RPMI8226 (cell line): ENCODE measurements at regions not wholly inside any gene's neighbourhood (a gene's known extent, or its start where the extent isn't known, plus 50 kb on each side); places are given as distances from the start of the nearest gene placed in this dataset.
A peak's percentile ranks its signal among the peaks of the same experiment; 100 is the strongest.
"Not testable (repeated sequence)": the region's sequence is repeated elsewhere in the genome, so short reads cannot be mapped to it uniquely, and the experiment has no call there.

Experiments used
- DNase-seq: peaks from one replicate; pipeline ENCODE4 v3.0.0-alpha.2; 2015

DNA sequence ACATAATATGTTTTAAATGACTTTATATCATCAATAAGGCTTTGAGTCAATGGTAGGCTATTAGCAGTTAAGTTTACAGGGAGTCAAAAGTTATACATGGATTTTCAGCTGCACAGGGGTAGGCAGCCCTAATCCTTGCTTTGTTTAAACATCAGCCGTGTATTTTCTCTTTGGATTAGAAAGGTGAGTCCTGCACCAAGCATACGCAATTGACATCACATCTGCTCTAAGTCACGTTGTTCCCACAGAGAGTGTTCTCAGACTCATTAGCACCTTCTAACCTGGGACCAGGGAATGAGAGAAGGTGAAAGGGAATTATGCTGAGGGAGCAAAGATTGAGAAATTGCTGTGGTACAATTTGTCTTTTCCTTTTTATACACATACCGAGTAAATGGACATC lies 148.6 kb upstream of the ZNF804B start:
- DNase-seq, result no peak

GRCh38 chr7:88600695-88601094 lies 158.8 kb upstream of the ZNF804B start:
- DNase-seq, result no peak

- DNase-seq, result no peak
These were observed 160.0 kb upstream of the ZNF804B start for GRCh38 chr7:88599528-88599927.

DNA sequence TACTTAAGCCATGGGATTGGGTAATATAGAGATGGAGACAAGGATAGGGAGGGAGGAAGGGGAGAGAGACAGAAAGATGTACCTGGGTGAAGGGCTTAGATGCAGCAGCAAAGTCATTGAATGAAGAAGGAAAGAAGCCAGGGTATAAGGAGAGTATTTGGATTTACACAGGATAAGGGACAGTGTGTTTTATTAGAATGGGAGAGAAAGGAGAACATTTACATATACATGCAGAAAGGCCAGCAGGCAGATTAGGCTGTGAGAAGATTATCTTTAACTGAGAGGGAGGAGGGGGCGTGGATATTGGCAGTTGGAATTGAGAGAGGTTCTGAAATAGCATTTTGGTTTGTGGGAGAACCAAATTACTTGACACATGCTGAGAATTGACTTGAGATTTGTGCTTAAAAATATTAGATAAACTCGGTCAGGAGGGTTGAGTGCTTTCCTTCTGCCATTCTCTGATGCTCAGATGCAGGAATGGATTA lies 161.5 kb upstream of the ZNF804B start:
- DNase-seq, result no peak

- no peak for DNase-seq
These were observed 168.5 kb upstream of the ZNF804B start for GRCh38 chr7:88590963-88591362.

DNA sequence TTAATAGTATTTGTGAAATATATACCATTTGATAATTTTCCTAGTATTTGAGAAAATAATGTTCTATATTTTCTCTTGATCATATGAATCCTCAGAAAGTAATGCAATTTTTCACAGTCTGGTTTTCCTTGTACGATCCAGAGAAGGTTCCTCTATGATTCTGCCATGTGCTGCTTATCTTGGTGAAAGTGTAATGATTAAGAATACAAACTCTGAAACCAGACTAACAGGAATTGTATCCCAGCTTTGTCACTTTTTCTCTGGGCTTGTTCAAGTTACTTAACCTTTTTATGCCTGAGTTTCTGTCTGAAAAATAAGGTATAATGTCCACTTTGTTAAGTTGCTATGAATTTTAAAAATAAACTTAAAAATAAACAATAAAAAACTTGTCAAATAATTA lies 169.6 kb upstream of the ZNF804B start:
- no peak for DNase-seq

DNA sequence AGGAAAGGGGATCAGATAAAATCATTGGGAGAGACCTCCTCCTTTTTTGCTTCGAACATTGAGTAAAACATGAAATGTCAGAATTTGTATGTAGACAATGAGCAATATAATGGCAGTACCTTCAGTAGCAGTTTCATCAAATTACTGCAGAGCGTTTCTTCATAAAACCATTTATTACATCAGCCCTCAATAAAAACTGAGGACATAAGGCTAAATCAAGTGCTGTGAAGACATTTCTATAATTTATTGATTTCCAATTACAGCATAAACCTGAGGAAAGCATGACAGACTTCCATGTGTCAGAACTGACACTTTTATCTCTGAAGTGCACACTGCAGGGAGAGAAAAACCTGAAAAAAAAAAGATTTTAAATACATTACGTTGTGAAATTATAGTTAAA lies 172.6 kb upstream of the ZNF804B start:
- DNase-seq, result no peak

- no peak for DNase-seq
These were observed 173.3 kb upstream of the ZNF804B start for GRCh38 chr7:88586219-88586618.

DNA sequence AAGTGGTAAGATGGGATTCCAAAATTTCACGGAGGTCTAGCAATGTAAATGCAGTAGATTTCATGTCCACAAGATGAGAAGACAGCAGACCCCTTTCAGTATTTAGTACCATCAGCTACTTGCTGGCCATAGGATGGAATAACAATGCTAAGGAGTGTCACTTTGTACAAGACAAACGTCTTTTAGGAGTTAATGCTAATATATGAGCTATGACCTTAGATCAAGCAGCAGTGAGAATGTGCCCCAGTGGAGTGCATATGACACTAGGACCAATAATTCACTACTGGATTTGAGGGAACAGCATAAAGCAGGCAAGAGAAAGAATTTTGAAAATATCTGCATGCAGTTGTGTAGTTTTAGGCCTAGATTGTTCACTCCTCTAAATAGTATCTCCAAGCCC lies 182.8 kb upstream of the ZNF804B start:
- DNase-seq, result no peak

DNA sequence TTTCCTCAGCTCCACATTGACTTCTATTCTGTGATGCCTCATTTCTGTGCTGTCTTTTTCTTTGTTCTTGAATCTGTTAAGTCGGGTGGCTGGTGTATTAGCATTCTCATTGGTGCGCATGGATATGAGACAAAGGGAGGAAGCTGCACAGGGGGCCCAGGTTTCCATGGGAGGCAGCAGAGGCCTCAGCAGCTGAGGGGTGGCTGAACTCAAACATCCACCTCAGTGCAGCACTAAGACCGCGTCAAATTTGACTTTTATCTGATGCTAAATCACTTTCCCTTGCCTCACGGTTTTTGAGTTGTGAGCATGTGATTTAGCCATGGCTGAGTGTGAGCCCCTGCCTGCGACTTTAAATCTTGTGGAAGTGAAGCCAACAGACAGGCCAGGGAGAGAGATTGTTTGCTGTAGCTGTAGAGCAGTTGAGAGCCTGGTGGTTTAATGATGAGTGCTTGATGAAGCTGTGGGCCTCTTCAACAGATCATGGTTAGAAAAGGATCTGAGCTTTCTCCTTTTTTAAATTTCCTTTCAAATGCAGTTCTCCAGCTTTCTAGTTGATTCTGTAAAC lies 193.3 kb upstream of the ZNF804B start:
- no peak for DNase-seq

DNA sequence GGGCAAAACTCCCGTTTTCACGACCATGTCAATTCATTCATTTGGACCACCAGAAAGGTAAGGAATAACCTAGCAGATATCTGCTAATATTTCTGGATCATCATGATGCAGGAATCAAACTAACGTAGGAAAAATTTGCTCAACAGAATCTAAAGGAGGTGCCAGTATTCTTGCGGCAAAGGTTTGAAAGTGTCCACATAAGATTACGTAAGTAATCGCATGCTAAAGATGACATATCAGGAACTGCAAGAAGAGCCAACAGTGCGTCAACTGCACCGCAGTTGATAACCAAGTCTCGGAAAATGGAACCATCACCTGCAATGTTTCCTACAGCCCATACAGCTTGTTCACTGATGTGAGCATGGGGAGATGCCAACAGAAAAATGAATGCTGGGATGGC lies 194.1 kb upstream of the ZNF804B start:
- no peak for DNase-seq

GRCh38 chr7:88556441-88556840 lies 203.1 kb upstream of the ZNF804B start:
- not testable (repeated sequence) for DNase-seq

DNA sequence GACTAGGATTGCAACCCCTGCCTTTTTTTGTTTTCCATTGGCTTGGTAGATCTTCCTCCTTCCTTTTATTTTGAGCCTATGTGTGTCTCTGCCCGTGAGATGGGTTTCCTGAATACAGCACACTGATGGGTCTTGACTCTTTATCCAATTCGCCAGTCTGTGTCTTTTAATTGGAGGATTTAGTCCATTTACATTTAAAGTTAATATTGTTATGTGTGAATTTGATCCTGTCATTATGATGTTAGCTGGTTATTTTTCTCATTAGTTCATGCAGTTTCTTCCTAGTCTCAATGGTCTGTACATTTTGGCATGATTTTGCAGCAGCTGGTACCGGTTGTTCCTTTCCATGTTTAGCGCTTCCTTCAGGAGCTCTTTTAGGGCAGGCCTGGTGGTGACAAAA lies 204.7 kb upstream of the ZNF804B start:
- DNase-seq, result not testable (repeated sequence)

DNA sequence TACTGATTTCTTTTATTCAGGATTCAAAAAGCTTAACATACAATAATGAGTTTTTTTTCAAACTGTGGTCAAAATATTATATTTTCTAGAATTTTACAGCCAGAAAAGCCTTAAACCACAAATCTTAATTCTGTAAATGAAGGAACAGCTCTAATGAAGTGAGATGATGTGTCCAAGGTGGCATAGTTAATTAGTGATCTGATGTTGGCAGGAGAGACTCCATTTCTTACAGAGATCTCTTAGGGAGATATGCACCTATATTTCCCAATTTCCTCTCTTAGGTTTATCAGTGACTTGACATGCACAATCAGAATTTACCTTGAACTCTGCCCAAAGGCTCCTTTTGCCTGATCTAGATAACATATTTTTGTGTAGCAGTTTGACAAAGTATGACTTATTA lies 211.1 kb upstream of the ZNF804B start:
- DNase-seq, result no peak

GRCh38 chr7:88546808-88547207 lies 212.7 kb upstream of the ZNF804B start:
- DNase-seq, result peak; percentile 54

DNA sequence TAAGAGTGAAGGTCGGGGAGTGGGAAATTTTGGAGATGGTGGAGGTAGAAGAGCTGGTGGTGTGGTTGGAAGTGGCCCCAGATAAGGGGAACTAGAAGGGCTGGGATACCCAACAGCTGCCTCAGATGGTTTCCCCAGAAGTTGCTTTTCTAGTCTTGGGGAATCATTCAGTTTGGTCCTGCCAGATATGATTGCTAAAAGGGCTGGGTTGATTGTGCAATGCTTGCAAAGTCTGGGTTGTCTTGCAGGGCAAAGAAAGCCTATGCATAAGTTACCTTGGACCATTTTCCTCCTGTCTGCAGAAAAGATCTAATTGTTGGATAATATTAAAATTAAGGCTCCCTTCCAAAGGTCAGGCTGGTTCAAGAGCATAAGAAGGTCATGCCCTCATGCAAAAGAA lies 213.8 kb upstream of the ZNF804B start:
- DNase-seq, result no peak

DNA sequence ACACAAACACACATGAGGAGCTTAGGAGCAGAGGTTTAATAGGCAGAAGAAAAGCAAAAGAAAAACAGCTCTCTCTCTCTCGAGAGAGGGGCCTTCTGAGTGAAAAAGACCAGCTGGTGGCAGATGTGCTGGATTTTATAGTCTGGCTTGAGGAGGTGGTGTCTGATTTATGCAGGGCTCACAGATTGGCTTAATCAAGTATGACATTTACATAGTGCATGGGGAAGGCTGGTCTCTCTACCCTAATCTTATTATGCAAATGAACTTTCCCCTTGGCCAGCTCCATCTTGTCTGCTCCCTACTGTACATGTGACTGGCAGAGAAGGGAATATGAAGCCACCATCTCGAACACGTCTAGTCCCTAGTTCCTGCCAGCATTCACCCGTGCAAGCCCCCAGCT lies 219.5 kb upstream of the ZNF804B start:
- no peak for DNase-seq

GRCh38 chr7:88539518-88539917 lies 220.0 kb upstream of the ZNF804B start:
- DNase-seq, result no peak

GRCh38 chr7:88523645-88524044 lies 217.0 kb upstream of the STEAP4 start:
- no peak for DNase-seq

GRCh38 chr7:88522771-88523293 lies 216.1 kb upstream of the STEAP4 start:
- no peak for DNase-seq

GRCh38 chr7:88516429-88516828 lies 209.7 kb upstream of the STEAP4 start:
- DNase-seq, result no peak

DNA sequence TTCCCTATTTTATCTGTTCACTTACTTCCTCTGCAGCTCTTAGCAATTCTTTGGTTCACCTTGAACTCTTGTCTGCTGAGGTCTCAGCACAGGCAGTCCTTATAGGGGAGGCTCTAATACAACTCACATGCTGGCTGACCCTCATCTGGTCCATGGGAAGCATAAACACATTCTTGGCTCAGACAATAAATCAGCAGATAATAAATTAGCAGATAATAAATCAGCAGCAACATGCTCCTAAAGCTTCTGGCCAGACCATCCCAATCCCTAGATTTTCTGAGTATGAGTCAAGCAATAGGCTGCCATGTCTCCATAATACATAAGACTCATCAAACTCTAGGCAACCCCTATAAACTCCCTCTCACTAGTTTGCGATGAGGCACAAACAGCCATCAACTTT lies 208.6 kb upstream of the STEAP4 start:
- no peak for DNase-seq

GRCh38 chr7:88509341-88509740 lies 202.6 kb upstream of the STEAP4 start:
- DNase-seq, result no peak

GRCh38 chr7:88500131-88500530 lies 193.4 kb upstream of the STEAP4 start:
- no peak for DNase-seq
